ENCODE measurements at regions not wholly inside any gene's neighbourhood (a gene's known extent, or its start where the extent isn't known, plus 50 kb on each side); places are given as distances from the start of the nearest gene placed in this dataset.

- TF ChIP-seq, protein P1, sequence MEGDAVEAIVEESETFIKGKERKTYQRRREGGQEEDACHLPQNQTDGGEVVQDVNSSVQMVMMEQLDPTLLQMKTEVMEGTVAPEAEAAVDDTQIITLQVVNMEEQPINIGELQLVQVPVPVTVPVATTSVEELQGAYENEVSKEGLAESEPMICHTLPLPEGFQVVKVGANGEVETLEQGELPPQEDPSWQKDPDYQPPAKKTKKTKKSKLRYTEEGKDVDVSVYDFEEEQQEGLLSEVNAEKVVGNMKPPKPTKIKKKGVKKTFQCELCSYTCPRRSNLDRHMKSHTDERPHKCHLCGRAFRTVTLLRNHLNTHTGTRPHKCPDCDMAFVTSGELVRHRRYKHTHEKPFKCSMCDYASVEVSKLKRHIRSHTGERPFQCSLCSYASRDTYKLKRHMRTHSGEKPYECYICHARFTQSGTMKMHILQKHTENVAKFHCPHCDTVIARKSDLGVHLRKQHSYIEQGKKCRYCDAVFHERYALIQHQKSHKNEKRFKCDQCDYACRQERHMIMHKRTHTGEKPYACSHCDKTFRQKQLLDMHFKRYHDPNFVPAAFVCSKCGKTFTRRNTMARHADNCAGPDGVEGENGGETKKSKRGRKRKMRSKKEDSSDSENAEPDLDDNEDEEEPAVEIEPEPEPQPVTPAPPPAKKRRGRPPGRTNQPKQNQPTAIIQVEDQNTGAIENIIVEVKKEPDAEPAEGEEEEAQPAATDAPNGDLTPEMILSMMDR (IDR thresholded peaks at IDR 0.05; ENCODE audit: insufficient read depth, missing control alignments), result no peak
- FAIRE-seq (no peak), DNase-seq (ENCODE audit: insufficient read length, low spot score) (no peak)
Measured at GRCh38 chr2:14261771-14262170, 370.7 kb upstream of the LRATD1 start.

DNA sequence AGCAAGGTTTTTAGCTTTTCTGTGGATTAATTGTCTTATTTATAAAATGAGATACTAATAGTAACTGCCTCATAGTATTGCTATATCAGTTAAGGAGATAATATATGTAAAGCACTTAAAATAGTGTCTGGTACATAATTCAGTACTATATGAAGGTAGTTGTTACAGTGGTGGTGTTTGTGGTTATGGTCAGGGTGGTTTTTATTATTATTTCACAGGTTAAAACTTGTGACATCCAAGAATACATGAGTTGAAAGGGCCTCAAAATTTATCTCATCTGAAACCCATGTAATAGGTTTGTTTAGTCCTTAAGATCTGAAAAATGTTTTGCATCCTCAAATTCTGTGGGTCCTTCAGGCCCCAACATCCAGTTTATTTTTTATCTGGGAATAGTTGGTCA lies 369.5 kb upstream of the LRATD1 start:
- no peak for DNase-seq (ENCODE audit: insufficient read length, low spot score)
- FAIRE-seq, result no peak

DNA sequence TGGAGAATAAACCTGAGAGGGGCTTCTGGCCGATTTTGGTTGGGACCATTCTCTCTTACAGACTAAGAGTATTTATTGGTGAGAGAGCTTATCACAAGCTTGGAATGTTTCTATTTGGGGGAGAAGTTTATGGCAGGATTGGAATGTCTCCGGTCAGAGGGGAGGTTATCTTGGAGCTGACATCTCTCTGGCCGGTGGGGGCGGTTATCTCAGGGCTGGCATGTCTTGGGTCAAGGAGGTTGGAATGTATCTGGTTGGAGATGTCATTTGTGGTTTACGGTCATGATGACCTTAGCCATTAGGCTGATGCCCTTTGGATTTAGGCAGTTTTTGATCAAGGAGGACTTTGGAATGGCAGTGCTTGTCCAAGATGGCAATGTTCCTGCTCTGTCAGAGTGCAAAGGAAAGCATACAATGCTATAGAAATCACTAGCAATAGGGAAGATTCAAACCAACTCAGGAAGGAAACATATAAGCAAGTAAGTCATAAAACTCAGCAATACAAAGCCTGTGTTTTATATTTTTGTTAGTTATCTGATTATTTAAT lies 362.4 kb upstream of the LRATD1 start:
- FAIRE-seq, result no peak
- DNase-seq (ENCODE audit: insufficient read length, low spot score), result no peak
- TF ChIP-seq, protein P1 (IDR thresholded peaks at IDR 0.05; ENCODE audit: insufficient read depth, missing control alignments), result no peak

More for the DNA sequence above, 369.5 kb upstream of the LRATD1 start:
- TF ChIP-seq, protein P1 (IDR thresholded peaks at IDR 0.05; ENCODE audit: insufficient read depth, missing control alignments), result no peak

GRCh38 chr2:14272396-14273075 lies 360.0 kb upstream of the LRATD1 start:
- DNase-seq (ENCODE audit: insufficient read length, low spot score), result no peak
- FAIRE-seq, result no peak
- TF ChIP-seq, protein P1 (IDR thresholded peaks at IDR 0.05; ENCODE audit: insufficient read depth, missing control alignments), result no peak

DNA sequence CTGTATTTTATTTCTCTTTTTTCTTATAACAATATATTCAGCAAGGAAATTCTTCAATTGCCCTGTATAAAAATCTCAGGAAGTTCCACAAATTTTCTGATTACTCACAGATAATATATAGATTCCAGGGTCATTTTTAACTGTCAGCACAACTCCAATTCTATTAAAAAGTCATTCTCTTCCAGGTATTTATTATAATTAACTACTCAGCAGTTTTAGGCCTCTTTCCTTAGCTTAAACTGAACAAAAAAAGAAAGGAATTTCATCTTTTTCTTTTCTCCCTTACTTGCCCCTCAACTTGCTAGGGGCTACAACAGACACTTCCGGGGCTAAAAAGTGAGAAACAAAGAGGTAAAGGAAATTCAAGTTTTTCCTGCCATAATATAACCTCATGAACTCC lies 358.9 kb upstream of the LRATD1 start:
- FAIRE-seq, result no peak
- no peak for DNase-seq (ENCODE audit: insufficient read length, low spot score)
- TF ChIP-seq, protein P1 (IDR thresholded peaks at IDR 0.05; ENCODE audit: insufficient read depth, missing control alignments), result no peak

DNA sequence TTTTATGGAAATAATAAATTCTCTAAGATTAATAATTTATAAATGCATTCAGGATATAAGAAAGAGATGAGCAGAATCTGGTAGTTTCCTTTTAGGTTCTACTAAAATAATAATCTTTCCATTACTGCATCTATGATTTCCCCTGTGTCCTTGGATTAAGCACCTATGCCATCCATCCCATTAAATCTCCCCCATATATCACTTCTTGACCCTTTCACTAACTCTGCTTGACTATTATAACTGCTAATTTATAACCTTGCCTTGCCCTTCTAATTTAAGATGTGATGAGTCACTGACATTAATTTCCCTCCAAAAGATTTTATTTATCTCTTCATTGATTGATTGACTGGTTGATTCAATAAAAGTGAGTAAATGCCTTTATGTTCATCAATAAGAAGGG lies 348.3 kb upstream of the LRATD1 start:
- DNase-seq (ENCODE audit: insufficient read length, low spot score) (no peak), FAIRE-seq (no peak)
- TF ChIP-seq, protein P1 (IDR thresholded peaks at IDR 0.05; ENCODE audit: insufficient read depth, missing control alignments), result no peak

- DNase-seq (ENCODE audit: insufficient read length, low spot score) (no peak), FAIRE-seq (no peak)
- TF ChIP-seq, protein P1 (IDR thresholded peaks at IDR 0.05; ENCODE audit: insufficient read depth, missing control alignments), result no peak
Measured at GRCh38 chr2:14285812-14286211, 346.7 kb upstream of the LRATD1 start.

All from D721Med (cell line).